ENCODE measurements at regions not wholly inside any gene's neighbourhood (a gene's known extent, or its start where the extent isn't known, plus 50 kb on each side); places are given as distances from the start of the nearest gene placed in this dataset.
"Not testable (repeated sequence)": the region's sequence is repeated elsewhere in the genome, so short reads cannot be mapped to it uniquely, and the experiment has no call there.

DNA sequence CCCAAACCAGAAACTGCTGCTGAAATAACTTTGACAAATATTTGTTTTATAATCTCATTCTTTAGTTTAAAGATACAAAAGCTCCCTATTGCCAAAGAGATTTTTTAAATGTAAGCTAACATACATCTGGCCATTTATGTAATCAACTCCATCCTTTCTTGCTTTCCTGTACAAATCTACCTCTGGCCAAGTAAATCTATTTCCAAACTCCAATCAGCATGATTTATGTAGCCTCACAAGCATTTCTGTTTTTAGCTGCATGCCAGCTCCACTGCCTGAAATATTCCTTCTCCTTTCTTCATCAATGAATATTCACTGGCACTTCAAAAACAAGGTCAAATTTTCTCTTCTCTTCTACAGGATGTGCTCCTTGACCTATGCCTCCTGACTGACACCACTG is 80.0 kb downstream of the SHOX2 start:
- no peak for DNase-seq (ENCODE audit: low read depth)
- H3K4me3 ChIP-seq (ENCODE audit: low read depth, low read length), result no peak overlapping the region
- TF ChIP-seq CTCF (IDR thresholded peaks at IDR 0.05; ENCODE audit: insufficient read depth, low read depth, low read length), result no peak

DNA sequence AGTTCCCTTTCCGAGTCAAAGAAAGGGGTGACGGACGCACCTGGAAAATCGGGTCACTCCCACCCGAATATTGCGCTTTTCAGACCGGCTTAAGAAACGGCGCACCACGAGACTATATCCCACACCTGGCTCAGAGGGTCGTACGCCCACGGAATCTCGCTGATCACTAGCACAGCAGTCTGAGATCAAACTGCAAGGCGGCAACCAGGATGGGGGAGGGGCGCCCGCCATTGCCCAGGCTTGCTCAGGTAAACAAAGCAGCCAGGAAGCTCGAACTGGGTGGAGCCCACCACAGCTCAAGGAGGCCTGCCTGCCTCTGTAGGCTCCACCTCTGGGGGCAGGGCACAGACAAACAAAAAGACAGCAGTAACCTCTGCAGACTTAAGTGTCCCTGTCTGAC is 86.3 kb downstream of the SHOX2 start:
- DNase-seq (ENCODE audit: low read depth); H3K4me3 ChIP-seq (ENCODE audit: low read depth, low read length): not testable (repeated sequence)

DNA sequence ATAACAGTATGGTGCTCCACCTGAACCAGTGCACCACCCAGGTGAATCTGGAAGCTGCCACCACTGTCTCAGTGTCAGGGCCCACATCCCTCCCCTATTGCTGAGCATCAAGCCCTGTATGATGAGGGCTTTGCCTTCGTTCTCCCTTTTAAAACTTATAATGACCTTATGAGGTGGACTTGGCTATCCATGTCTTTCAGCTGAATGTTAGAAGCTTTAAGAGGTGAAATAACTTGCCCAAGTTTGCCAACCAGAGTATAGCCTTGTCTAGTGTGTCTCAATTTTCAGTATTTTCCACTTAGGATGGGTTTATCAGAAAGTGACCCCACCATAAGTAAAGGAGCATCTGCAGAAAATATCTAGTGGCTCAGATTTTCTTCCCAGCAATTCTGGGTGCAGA is 87.8 kb downstream of the SHOX2 start:
- no peak overlapping the region for H3K4me3 ChIP-seq (ENCODE audit: low read depth, low read length)
- no peak for TF ChIP-seq CTCF (IDR thresholded peaks at IDR 0.05; ENCODE audit: insufficient read depth, low read depth, low read length)
- DNase-seq (ENCODE audit: low read depth), result no peak

DNA sequence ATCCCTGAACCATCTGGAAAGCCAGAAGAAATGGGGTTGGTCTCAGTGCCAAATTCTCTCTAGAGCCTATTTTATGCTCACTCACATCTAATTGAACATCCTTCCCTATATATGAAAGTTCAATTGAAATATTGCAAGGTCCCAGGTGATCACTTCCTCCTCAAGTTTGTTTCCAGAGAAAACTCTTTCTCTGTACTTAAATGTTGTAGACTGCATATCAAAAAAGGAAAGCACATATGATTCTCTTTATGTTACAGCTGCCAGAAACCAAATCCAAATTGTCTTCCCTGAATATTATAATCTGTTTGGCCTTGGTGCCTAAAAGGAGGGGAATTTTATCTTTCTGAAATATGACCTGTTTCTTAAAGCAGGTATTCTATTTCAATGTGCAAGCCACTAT is 93.3 kb downstream of the SHOX2 start:
- H3K4me3 ChIP-seq (ENCODE audit: low read depth, low read length), result no peak overlapping the region
- no peak for DNase-seq (ENCODE audit: low read depth)
- no peak for TF ChIP-seq CTCF (IDR thresholded peaks at IDR 0.05; ENCODE audit: insufficient read depth, low read depth, low read length)

DNA sequence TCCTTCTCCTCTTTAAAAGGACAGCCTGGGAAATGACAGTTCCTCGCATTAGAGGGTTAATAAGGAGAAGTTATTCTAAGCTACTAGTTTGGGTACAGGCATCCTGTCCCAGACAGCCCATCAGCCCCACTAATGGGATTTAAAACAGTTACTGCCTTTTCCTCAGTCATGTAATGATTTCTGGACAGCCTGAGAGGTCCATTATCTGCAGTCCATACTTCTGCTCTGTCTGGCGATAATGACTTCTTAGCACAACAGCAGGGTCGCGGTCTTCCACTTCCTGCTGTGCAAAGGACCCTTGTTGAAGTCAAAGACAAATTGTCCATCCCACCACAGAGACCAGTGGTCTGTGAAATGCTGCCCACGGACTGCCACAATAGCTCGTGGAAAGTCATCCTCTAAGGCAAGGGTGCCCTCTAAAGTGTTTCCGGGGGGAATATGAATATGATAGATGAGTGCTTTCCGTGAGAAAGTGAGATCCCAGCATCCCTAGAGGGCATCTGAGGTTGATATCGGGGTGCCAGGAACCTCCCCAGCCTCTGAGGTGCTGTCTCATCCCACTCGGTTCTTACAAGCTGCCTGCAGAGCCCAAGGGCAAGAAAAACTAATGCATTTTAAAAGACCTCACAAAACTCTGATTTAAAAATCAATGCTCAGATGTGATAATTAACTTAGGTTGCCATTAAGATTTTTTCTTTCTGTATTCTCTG is 100.7 kb downstream of the SHOX2 start:
- TF ChIP-seq CTCF (IDR thresholded peaks at IDR 0.05; ENCODE audit: insufficient read depth, low read depth, low read length), result no peak
- DNase-seq (ENCODE audit: low read depth), result no peak
- no peak overlapping the region for H3K4me3 ChIP-seq (ENCODE audit: low read depth, low read length)

- no peak for TF ChIP-seq CTCF (IDR thresholded peaks at IDR 0.05; ENCODE audit: insufficient read depth, low read depth, low read length)
- no peak for DNase-seq (ENCODE audit: low read depth)
- no peak overlapping the region for H3K4me3 ChIP-seq (ENCODE audit: low read depth, low read length)
Observed at GRCh38 chr3:157999246-157999645, 107.0 kb downstream of the SHOX2 start.

- no peak overlapping the region for H3K4me3 ChIP-seq (ENCODE audit: low read depth, low read length)
- DNase-seq (ENCODE audit: low read depth), result no peak
- TF ChIP-seq CTCF (IDR thresholded peaks at IDR 0.05; ENCODE audit: insufficient read depth, low read depth, low read length), result no peak
Observed at GRCh38 chr3:157982359-157982758, 123.9 kb downstream of the SHOX2 start.

Measured in fibroblast of villous mesenchyme (primary cell).